ENCODE measurements at regions not wholly inside any gene's neighbourhood (a gene's known extent, or its start where the extent isn't known, plus 50 kb on each side); places are given as distances from the start of the nearest gene placed in this dataset.

GRCh38 chr16:14004729-14005315, 66.3 kb upstream of the MRTFB start:
- TF ChIP-seq EZH2 (IDR thresholded peaks at IDR 0.05) (no peak), POLR2AphosphoS5 (IDR thresholded peaks at IDR 0.05; ENCODE audit: borderline replicate concordance, low read depth, low read length) (no peak), FOXP2 (optimal IDR thresholded peaks at IDR 0.05; ENCODE audit: control extremely low read depth, extremely low read length, insufficient read depth) (no peak)

All from SK-N-MC (cell line).